Suppressor macrophage treated with lipopolysaccharide for 4 hours (primary cell): ENCODE measurements at regions not wholly inside any gene's neighbourhood (a gene's known extent, or its start where the extent isn't known, plus 50 kb on each side); places are given as distances from the start of the nearest gene placed in this dataset.

Source experiments
- DNase-seq: peaks from one replicate; pipeline ENCODE4 v3.0.0-alpha.2; 2020

DNA sequence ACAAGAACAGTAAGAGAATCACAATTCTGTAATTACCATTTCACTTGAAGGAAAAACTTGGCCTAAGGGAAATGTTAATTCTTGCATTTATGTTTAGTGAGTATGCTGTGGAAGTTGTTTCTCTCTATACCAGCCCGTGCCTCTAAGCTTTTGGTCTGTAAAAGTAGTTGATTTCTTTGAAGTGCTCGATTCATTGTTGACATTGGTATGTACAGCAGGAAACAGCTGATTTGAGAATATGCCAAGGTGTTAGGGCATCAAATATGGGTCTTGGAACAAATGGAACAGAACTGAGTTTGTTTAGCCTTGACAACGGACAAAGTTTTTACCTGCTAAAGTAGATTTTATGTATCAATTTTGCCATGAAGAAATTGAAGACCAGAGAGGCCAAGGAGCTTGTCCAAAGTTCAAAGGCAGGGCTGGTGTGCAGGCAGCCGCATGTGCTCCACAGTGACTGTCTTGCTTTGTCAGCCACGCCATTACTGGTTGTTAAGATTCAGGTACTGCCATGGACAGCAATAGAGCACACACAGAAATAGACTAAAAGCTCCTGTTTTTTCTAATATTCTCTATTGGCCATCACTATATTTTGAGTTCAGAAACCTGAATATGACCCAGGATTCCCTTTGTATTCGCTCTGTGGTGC lies 75.5 kb upstream of the TLR3 start:
- DNase-seq = no peak

DNA sequence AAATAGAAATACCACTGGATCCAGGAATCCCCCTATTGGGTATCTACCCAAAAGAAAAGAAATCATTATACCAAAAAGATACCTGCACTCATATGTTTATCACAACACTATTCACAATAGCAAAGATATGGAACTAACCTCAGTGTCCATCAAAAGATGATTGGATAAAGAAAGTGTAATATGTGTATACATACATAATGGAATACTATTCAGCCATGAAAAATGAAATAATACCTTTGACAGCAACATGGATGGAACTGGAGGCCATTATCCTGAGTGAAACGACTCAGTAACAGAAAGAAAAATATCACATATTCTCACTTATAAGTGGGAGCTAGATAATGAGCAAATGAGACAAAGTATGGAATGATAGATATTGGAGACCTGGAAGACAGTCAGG lies 74.2 kb upstream of the TLR3 start:
- DNase-seq = no peak

DNA sequence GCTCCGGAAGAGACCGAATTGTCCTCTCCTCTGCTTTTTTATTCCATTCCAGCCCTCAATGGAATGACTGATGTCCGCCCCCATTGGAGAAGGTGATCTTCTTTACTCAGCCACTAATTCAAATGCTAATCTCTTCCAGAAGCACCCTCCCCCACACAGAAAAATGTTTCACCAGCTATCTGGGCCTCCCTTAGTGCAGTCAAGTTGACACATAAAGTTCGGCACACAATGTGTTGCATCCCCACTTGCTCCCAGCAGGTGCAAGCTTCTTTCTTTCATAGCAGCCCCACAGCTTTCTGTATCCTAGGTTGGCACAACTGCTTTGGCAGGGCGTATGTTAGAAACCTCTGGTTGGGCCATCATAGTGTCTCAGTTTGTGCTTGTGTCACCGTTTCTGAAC lies 73.3 kb upstream of the TLR3 start:
- DNase-seq = no peak

DNA sequence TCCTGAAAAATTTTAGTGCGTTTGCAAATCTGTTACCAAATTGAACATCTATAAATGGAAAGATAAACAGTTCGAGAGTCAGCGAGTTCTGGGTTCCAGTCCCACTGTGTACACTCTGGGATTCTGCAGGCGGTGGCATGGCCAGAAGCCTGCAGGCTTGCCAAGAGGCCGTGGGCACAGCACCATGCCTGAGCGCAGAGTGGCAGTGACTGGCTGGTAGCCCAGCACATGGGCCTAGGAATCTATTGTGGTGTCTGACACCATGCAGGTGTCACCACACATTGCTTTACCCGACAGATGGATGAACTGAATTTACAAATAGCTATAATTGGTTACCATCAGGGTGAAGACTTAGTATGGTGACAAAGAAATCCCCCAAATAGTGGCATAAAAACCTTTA lies 71.7 kb upstream of the TLR3 start:
- DNase-seq = no peak

DNA sequence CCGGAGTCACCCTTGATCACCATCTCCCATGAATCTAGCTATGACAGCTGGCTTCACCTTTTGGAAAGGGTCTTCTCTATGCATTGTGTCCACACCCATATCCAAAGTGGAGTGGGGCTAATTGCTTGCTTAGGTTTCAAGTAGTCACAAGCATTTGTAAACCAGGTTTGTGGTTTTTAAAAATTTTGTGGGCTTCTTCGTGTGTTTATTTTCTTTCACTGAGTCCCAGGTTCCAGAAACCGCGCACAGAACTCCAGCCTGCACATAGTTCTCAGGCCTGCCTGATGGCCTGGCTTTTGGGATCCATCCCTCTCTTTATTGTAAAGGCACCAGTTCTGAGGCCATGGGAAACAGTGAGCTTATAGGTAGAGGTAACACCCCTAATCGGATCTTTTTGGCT lies 70.2 kb upstream of the TLR3 start:
- DNase-seq = no peak

DNA sequence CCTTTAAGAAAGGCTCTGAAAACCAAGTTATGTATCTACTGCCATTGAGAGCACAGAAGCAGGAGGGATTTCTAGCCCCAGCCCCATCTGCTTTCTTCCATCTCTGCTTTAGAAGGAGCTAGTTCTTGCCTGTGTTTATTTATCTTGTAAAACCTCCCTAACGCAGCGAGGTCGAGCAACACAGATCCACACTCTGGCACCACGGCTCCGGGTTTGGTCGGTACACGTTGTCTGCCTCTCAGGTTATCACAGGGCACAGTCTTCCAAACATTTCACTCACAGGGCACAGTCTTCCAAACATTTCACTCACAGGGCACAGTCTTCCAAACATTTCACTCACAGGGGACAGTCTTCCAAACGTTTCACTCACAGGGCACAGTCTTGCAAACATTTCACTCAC lies 69.7 kb upstream of the TLR3 start:
- no peak for DNase-seq

DNA sequence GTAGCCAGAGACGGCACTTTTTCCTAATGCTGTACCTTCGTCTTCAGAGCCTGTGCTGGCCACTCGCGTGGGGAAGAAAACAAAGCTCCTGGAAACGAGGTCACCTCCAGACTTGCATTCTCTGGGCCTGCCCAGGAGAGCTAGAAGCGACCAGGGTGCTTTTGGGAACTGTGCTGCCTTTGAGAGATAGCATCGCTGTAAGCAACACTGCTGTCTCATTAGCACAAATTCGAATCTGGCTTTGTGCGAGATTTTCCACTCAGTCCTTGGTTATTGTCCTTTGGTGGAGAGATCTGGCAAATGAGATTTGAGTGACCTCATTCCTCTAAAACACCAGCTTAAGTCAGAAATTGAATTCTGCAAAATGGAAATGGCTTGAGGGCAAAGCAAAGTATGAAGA lies 66.1 kb upstream of the TLR3 start:
- no peak for DNase-seq

DNA sequence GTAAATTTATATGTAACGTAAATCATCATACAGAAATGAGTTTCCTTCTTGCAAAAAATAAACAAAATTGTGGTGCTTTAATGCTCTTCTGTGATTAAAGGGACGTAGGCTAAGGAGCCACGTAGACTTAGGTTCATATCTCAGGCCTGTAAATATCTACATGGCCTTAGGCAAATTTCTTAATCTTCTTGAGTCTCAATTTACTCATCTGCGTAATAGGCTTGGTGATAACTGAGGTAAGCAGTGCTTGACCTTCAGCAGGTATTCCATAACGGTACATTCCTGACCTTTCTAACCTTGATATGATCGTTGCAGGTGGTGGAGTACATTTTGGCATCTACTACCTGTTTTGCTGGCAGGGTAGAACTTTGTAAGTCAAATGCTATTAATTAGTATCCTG lies 65.2 kb upstream of the TLR3 start:
- no peak for DNase-seq

DNA sequence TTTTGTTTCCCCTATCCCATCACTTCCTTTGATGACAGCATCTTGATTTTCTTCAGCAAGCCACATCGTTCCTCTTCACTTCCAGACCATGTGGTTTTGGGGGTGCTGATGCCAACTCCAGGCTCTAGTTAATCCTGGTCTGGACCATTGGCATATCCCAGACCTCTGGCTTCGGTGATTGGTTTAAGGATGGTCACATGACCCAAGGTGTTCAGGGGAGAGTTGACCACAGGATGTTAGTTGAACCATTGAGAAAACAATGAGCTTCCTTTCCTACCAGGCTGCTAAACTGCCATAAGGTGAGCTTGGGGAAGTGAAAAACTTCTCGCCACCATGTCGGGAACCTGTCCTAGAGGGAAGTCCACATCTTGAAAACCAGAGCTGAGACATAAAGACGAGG lies 60.9 kb upstream of the TLR3 start:
- DNase-seq = no peak

DNA sequence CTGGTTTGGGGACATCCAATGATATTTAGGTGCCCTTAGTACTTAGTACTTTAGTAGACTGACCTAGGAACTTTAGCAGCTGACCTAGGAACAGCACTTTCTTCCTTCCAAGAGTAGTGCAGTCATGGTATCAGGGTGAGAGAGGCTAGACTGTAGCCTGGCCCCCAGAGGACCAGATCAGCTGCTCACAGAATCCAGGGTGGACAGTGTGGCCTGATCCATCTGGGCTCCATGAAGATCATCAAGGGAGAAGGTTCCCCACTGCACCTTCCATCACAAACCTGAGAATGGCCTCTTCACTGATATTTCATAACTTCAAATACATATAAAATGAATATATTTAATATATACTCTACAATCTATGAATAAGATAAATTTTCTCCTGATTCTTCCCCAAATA lies 59.0 kb upstream of the TLR3 start:
- no peak for DNase-seq

DNA sequence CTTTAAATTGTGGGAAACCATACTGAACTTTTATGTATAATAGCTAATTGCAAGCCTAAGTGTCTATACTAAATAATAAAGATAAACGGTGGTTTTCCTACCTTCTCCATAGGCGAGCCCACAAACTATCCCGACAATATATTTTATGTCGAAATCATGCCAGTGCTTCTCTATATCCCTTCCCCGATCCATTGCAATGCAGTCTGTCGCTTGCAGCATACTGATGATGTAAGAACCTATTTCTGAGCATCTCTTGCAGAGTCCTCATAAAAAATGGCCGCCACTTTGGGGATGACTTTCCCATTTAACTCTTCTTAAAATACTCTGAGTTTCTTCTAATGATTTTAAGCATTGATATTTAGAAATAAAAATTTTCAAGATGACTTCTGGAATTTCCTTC lies 58.1 kb upstream of the TLR3 start:
- no peak for DNase-seq

DNA sequence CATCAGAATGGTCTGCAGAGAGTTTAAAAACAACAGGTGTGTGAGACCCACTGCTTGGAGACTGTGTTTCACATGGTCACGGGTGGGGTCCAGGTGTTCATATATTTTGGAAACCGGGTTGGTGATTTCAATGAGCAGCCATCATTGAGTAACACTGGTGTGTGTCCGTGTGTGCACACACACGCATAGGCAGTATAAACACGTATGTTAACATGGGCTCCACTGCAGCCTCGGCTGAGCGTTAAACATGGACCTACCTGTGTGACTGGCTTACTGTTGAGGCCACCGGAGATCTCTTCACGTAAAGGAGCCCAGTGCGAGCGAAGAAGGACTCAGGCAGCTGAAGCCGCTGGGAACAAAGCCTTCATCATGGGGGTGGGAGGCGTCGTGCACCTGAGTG lies 56.9 kb upstream of the TLR3 start:
- no peak for DNase-seq

DNA sequence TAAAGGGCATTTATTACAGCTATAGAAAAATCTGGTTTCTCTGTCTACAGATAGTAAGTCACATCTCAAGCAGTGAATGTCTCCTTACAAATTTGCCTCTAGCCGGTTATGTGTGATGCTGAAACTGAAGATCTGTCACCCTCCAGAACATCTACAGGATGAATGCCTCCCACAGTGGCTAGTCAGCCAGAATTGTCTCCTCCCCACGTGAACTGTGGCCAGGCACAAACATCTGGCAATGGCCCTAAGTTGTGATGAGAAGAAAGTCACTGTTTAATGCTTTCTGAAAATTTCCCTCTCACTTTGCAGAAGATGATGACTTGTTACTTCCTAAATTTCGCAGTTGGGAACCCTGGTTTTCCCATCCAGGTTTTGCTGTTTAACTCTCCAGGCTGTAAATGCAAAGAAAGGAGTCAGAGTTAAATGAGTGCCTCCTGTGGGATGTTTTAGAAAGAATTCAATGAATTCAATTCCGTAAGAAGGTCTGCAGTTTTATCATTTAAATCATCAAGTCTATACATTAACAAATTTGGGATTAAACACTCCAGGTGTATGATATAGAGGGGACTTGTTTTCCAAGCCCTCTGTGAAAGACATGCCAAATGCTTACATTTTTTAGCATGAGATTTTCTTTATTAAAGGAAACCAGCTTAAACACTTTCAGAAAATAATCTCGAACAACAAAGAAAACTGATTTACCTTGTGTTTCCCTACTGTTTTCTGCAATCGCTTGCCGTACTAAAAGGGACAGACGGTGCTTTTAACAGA lies 55.4 kb upstream of the TLR3 start:
- DNase-seq = no peak

DNA sequence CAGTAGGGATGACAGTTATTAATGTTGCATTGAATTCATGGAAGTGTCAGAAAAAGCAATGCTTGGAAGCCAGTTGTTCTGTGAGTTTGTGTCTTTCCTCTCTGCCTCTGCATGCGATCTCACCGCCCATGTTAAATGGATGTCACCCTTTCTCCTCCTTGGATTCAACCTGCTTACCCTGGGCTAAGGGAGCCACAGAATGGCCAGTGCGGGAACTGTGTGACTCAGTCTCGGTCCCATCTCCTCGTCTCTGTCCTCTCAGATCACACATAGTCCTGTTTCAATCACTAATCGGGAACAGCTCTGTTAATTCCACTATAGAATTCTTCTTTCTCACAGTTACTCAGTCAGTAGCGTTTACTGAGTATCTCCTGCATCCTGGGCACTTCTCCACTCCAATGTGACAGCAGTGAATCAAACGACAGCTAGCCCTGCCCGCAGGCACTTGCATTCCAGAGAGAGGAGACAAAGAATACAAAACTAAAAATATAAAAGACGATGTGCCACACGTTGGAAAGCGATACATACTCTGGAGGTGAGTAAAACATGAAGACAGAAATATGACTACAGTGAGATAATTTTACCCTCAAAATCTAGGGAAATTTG lies 53.6 kb upstream of the TLR3 start:
- no peak for DNase-seq

DNA sequence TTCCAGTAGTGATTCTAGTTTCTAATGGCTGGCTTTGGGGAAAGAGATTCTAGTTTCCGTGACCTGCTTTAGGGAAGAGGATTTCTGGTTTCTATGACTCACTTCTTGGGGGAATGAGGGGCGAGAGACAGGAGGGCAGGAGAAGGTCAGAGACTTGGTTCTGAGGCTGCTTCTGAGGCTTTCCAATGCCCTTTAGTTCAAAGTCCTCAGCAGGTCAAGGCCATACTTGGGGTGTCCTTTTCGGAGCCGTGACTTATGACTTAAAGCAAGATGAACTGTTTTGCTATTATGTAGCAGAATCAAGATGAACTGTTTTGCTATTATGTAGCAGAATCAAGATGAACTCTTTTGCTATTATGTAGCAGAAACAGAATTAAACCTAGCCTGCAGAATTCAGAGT lies 52.2 kb upstream of the TLR3 start:
- DNase-seq = no peak

DNA sequence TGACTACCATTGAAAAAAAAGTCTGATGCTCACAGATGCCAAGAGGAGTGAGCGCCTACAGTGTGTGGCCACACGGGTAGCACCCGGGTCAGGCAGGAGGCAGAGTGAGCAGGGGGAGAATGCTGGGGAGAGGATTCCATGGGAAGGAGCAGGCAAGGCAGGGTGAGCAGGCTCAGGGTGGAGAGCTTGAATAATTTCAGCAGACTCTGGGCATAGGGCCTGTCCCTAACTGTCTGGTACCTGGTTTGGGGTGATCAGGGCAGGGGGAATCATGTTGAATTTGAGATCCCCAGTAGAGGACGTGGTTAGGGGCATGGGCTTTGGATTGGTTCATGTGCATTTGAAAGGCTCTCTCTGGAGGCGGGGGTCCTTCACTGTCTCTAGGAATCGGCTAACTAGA lies 51.2 kb upstream of the TLR3 start:
- no peak for DNase-seq

DNA sequence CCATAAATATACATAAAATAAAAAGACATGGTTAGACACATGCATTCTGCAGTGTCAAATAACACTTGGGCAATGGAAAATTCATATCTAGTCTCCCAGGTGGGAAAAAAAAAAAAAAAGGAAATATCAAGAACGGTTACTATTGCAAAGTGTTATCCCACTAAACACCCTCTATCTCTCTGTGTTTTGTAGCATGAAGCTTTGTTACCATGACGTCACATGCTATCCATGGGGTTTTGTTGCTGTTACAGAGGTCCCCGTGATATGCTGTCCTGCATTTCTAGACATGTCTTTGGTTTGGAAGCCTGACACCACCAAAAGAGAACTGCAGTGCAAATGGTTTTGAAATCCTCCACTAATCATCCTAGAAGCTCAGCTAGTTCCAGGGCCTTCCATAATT lies 50.7 kb upstream of the TLR3 start:
- DNase-seq = no peak

DNA sequence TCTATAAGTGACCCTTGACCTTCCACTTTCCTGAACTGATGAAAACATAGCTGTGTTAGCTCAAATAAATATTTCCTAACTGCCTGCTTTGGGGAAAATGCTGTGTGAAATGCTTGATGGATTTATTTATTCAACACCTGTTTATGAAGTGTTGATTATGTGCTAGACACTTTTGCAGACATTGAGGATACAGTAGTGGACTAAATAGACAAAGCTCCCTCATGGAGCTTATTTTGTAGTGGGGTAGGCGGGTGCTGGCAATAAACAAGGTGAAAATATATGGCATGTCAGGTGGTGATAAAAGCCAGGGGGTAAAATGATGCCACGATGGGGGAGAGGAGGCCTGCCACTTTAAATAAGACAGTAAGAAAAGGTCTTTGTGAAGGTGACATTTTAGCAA lies 50.2 kb upstream of the TLR3 start:
- DNase-seq = no peak
